A673 (cell line): ENCODE measurements at regions not wholly inside any gene's neighbourhood (a gene's known extent, or its start where the extent isn't known, plus 50 kb on each side); places are given as distances from the start of the nearest gene placed in this dataset.

Source experiments
- EZH2 ChIP-seq: fragments of 200-600 bp; sonication (generic); IDR thresholded peaks from 2 replicates; pipeline ENCODE4 v1.6.1; 2017; ENCODE audit warnings: borderline replicate concordance, low read depth, mild to moderate bottlenecking, mixed read lengths, antibody characterized with exemption, low read length; ENCODE audit not compliant: poor library complexity, severe bottlenecking
- TF ChIP-seq, protein P1 (sequence below): fragments of 300-800, 200-600 bp; sonication (generic); conservative IDR thresholded peaks from 2 replicates; pipeline ENCODE4 v1.5.1; 2017; ENCODE audit warnings: low read depth, mild to moderate bottlenecking, antibody characterized with exemption, low read length, moderate library complexity, mixed read lengths

- TF ChIP-seq, protein P1, sequence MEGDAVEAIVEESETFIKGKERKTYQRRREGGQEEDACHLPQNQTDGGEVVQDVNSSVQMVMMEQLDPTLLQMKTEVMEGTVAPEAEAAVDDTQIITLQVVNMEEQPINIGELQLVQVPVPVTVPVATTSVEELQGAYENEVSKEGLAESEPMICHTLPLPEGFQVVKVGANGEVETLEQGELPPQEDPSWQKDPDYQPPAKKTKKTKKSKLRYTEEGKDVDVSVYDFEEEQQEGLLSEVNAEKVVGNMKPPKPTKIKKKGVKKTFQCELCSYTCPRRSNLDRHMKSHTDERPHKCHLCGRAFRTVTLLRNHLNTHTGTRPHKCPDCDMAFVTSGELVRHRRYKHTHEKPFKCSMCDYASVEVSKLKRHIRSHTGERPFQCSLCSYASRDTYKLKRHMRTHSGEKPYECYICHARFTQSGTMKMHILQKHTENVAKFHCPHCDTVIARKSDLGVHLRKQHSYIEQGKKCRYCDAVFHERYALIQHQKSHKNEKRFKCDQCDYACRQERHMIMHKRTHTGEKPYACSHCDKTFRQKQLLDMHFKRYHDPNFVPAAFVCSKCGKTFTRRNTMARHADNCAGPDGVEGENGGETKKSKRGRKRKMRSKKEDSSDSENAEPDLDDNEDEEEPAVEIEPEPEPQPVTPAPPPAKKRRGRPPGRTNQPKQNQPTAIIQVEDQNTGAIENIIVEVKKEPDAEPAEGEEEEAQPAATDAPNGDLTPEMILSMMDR, result no peak
- no peak for TF ChIP-seq EZH2
These were observed 102.2 kb upstream of the IFNG-AS1 start for GRCh38 chr12:67887065-67887464.
